ENCODE measurements at regions not wholly inside any gene's neighbourhood (a gene's known extent, or its start where the extent isn't known, plus 50 kb on each side); places are given as distances from the start of the nearest gene placed in this dataset.
A peak's percentile ranks its signal among the peaks of the same experiment; 100 is the strongest.

DNA sequence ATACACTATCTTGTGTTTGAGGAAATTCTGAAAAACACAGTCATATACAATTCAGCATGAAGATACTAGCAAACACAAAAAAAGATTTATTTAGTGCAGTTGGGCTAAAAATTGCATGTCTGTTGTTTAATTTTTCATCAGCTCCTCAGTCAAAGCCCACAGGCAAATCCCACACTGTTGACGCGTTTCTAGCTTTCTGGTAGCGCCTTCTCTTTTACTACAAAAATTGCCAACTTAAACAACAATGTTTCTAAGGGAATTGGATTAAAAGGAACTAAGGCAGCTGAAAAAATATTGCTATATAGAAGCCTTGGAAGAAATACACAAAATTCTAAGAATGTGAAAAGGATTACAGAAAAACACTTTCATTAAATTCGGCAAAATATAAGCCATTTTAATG lies 196.7 kb upstream of the P2RY1 start:
- no peak for DNase-seq
- Histone ChIP-seq H3K36me3 (no peaks in the 10 kb centered on the region), H3K27ac (replicated peaks) (peak overlapping the region; percentile 52), H3K9me3 (replicated peaks) (no peaks in the 10 kb centered on the region), H3K4me1 (no peaks in the 10 kb centered on the region), H3K4me3 (no peak overlapping the region), H3K27me3 (ENCODE audit: low read depth) (no peaks in the 10 kb centered on the region)
- TF ChIP-seq, protein P1, sequence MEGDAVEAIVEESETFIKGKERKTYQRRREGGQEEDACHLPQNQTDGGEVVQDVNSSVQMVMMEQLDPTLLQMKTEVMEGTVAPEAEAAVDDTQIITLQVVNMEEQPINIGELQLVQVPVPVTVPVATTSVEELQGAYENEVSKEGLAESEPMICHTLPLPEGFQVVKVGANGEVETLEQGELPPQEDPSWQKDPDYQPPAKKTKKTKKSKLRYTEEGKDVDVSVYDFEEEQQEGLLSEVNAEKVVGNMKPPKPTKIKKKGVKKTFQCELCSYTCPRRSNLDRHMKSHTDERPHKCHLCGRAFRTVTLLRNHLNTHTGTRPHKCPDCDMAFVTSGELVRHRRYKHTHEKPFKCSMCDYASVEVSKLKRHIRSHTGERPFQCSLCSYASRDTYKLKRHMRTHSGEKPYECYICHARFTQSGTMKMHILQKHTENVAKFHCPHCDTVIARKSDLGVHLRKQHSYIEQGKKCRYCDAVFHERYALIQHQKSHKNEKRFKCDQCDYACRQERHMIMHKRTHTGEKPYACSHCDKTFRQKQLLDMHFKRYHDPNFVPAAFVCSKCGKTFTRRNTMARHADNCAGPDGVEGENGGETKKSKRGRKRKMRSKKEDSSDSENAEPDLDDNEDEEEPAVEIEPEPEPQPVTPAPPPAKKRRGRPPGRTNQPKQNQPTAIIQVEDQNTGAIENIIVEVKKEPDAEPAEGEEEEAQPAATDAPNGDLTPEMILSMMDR (IDR thresholded peaks at IDR 0.05; ENCODE audit: borderline replicate concordance), result no peak
- intact Hi-C loops (cut with micrococcal nuclease), result no loop called here

GRCh38 chr3:152638707-152639450 lies 196.1 kb upstream of the P2RY1 start:
- DNase-seq, result no peak
- TF ChIP-seq, protein P1 (IDR thresholded peaks at IDR 0.05; ENCODE audit: borderline replicate concordance), result no peak
- intact Hi-C loops (cut with micrococcal nuclease), result no loop called here
- Histone ChIP-seq H3K27ac (replicated peaks) (peak overlapping the region; percentile 52), H3K4me3 (no peak overlapping the region), H3K4me1 (no peaks in the 10 kb centered on the region), H3K9me3 (replicated peaks) (peaks cover under 1% of the 10 kb centered on the region), H3K27me3 (ENCODE audit: low read depth) (no peaks in the 10 kb centered on the region), H3K36me3 (no peaks in the 10 kb centered on the region)

DNA sequence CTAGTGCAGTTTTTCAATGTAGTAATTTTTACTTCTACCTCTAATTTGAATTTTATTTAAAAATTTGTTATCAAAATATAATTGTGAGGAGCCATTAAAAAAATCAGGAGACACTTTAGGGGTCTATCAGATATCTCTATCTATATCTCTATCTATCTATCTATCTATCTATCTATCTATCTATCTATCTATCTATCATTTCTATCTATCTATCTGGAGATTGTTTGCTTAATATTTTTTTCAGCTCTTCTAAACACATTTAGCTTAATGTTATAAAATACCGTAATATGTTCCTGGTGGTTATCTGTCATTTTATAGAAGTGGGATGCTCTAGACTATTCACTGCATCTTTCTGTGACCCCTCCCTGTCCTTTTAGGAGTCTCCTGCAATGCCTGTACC lies 193.7 kb upstream of the P2RY1 start:
- H3K36me3 ChIP-seq, result no peaks in the 10 kb centered on the region
- H3K27me3 ChIP-seq (ENCODE audit: low read depth), result no peaks in the 10 kb centered on the region
- H3K9me3 ChIP-seq (replicated peaks), result peaks cover 14% of the 10 kb centered on the region
- no peak for DNase-seq
- no peaks in the 10 kb centered on the region for H3K4me1 ChIP-seq
- no peak overlapping the region for H3K27ac ChIP-seq (replicated peaks)
- TF ChIP-seq, protein P1 (IDR thresholded peaks at IDR 0.05; ENCODE audit: borderline replicate concordance), result no peak
- intact Hi-C loops (cut with micrococcal nuclease), result no loop called here
- H3K4me3 ChIP-seq, result no peak overlapping the region

DNA sequence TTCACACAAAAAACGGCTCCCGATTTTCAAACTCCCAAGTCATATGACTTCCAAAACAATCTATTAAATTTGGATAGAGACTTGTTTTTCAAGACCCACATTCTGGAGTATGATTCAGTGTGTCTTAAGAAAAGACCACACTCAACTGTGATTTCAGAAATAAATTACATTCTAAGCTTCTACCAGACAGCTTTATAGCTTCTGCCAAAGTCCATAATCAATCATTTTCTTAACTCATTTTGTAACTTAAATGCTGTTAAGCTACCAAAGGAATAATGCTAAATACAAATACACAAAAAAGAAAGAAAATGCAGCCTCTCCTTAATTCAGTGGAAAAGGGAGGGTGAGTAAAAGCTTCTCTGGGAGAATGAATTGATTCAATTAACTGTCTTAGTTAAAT lies 192.3 kb upstream of the P2RY1 start:
- H3K36me3 ChIP-seq, result no peaks in the 10 kb centered on the region
- no peaks in the 10 kb centered on the region for H3K27me3 ChIP-seq (ENCODE audit: low read depth)
- no peak overlapping the region for H3K4me3 ChIP-seq
- peaks cover 14% of the 10 kb centered on the region for H3K9me3 ChIP-seq (replicated peaks)
- intact Hi-C loops (cut with micrococcal nuclease), result no loop called here
- H3K4me1 ChIP-seq, result no peaks in the 10 kb centered on the region
- DNase-seq, result no peak
- TF ChIP-seq, protein P1 (IDR thresholded peaks at IDR 0.05; ENCODE audit: borderline replicate concordance), result no peak
- H3K27ac ChIP-seq (replicated peaks), result no peak overlapping the region

GRCh38 chr3:152644478-152644877 lies 190.5 kb upstream of the P2RY1 start:
- no peaks in the 10 kb centered on the region for H3K4me1 ChIP-seq

More at GRCh38 chr3:152644478-152644877, 190.5 kb upstream of the P2RY1 start:
- intact Hi-C loops (cut with micrococcal nuclease), result no loop called here
- H3K27me3 ChIP-seq (ENCODE audit: low read depth), result no peaks in the 10 kb centered on the region
- TF ChIP-seq, protein P1 (IDR thresholded peaks at IDR 0.05; ENCODE audit: borderline replicate concordance), result no peak
- H3K36me3 ChIP-seq, result no peaks in the 10 kb centered on the region
- no peak overlapping the region for H3K27ac ChIP-seq (replicated peaks)
- peaks cover 14% of the 10 kb centered on the region for H3K9me3 ChIP-seq (replicated peaks)
- DNase-seq, result no peak
- H3K4me3 ChIP-seq, result no peak overlapping the region

All from left ventricle myocardium inferior (tissue), 1 donor.